Panc1 (cell line): ENCODE measurements at regions not wholly inside any gene's neighbourhood (a gene's known extent, or its start where the extent isn't known, plus 50 kb on each side); places are given as distances from the start of the nearest gene placed in this dataset.

ENCODE experiments used
- ATAC-seq: fragments of 200-7000 bp; cut with Tn5 transposase; 2 replicates; pipeline ENCODE4 v1.9.1; 2020; ENCODE audit warnings: mild to moderate bottlenecking, moderate library complexity
- BruUV-seq: library from RNA; stranded (reverse); fragments of 400-500 nt; replicated peaks from 2 replicates; lab custom pipeline; 2021; lab: Mats Ljungman, UMichigan
- CTCF ChIA-PET: fragments of 300-600 bp; sonication (Branson Sonifier 250); formaldehyde crosslinking; loops from one replicate; lab custom pipeline; 2022; ENCODE audit warnings: antibody characterized with exemption; lab: Charles Lee
- POLR2A ChIA-PET: fragments of 300-600 bp; sonication (Branson Sonifier 250); formaldehyde crosslinking; loops from one replicate; lab custom pipeline; 2022; ENCODE audit warnings: antibody characterized with exemption; lab: Charles Lee
- DNase-seq: peaks from one replicate; pipeline ENCODE4 v3.0.0-alpha.2; 2010; ENCODE audit warnings: low read depth, low spot score
- H3K27ac ChIP-seq: 2 replicates; pipeline ENCODE4 v1.5.1; 2011; ENCODE audit warnings: mild to moderate bottlenecking, low read length, inconsistent platforms
- H3K27me3 ChIP-seq: fragments of 200-500 bp; sonication (Bioruptor generic); 2 replicates; pipeline ENCODE4 v1.6.0; 2014; ENCODE audit warnings: low read length, inconsistent platforms; ENCODE audit not compliant: control insufficient read depth, insufficient read depth
- H3K36me3 ChIP-seq: fragments of 200-500 bp; sonication (Bioruptor generic); 2 replicates; pipeline ENCODE4 v1.5.1; 2014; ENCODE audit warnings: inconsistent platforms, mild to moderate bottlenecking, low read length, moderate library complexity; ENCODE audit not compliant: control insufficient read depth, insufficient read depth
- H3K4me1 ChIP-seq: 2 replicates; pipeline ENCODE4 v1.5.1; 2011; ENCODE audit warnings: inconsistent platforms, mild to moderate bottlenecking, low read length, moderate library complexity; ENCODE audit not compliant: control insufficient read depth, insufficient read depth
- H3K4me3 ChIP-seq, 2 experiments: 2 replicates each; pipeline ENCODE4 v1.5.1; 2011 to 2012; ENCODE audit warnings: low read depth in 2 of 2, low read length in 2 of 2, mild to moderate bottlenecking in 2 of 2, inconsistent platforms in 1 of 2, moderate library complexity in 1 of 2
- H3K9me3 ChIP-seq: fragments of 200-500 bp; sonication (Bioruptor generic); 2 replicates; pipeline ENCODE4 v1.5.1; 2014; ENCODE audit warnings: low read depth, mild to moderate bottlenecking, inconsistent platforms, low read length, moderate library complexity; ENCODE audit not compliant: control insufficient read depth, insufficient read depth
- POLR2AphosphoS5 ChIP-seq: IDR thresholded peaks from 2 replicates; pipeline ENCODE4 v1.6.1; 2012; ENCODE audit warnings: mild to moderate bottlenecking, low read depth, low read length, moderate library complexity
- SIN3A ChIP-seq: IDR thresholded peaks from 2 replicates; pipeline ENCODE4 v1.6.1; 2012; ENCODE audit warnings: low read depth, mild to moderate bottlenecking, low read length, moderate library complexity, borderline replicate concordance; ENCODE audit not compliant: insufficient read depth
- TCF7L2 ChIP-seq: IDR thresholded peaks from 2 replicates; pipeline ENCODE4 v1.6.1; 2011; ENCODE audit warnings: mild to moderate bottlenecking, low read depth, low read length, inconsistent platforms
- in situ Hi-C: cut with HindIII; loops from 2 replicates; pipeline ENCODE4 v1.10.0; 2016; ENCODE audit warnings: low sequenced_read_pairs, low pct_unique_long_range_greater_than_20kb
- intact Hi-C: fragments of 100-400 bp; cut with micrococcal nuclease; formaldehyde crosslinking; loops from one replicate; pipeline ENCODE4 v1.10.0; 2022; ENCODE audit not compliant: unreplicated experiment
- TF ChIP-seq, protein P1 (sequence below), 2 experiments: IDR thresholded peaks; 2 replicates each; pipeline ENCODE4 v1.6.1; 2011 to 2012; ENCODE audit warnings: low read depth in 2 of 2, control low read depth in 1 of 2, low read length in 1 of 2, mild to moderate bottlenecking in 1 of 2, moderate library complexity in 1 of 2; ENCODE audit not compliant: insufficient read depth in 1 of 2
- TF ChIP-seq, protein P2 (sequence below): fragments of 450-650 bp; IDR thresholded peaks from 2 replicates; pipeline ENCODE4 v1.5.1; 2017; ENCODE audit warnings: mild to moderate bottlenecking

DNA sequence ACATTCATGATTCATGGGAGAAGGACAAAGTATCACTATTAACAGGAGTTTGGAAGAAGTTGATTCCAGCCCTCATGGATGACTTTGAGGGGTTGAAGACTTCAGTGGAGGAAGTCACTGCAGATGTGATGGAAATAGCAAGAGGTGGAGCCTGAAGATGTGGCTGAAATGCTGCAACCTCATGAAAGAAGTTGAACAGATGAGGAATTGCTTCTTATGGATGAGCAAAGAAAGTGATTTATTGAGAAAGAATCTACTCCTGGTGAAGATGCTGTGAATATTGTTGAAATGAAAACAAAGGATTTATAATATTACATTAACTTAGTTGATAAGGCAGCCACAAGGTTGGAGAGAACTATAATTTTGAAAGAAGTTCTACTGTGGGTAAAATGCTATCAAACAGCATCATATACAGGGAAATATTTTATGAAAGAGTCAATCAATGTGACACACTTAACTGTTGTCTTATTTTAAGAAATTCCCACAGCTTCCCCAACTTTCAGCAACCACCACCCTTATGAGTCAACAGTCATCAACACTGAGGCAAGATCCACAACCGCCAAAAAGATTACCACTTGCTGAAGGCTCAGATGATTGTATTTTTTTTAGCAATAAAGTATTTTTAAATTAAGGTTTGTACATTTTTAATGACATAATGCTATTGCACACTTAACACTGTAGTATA, 302.6 kb downstream of the CBLL2 start:
- no peak for ATAC-seq
- intact Hi-C loops, result no loop called here
- no TSS peak for BruUV-seq

DNA sequence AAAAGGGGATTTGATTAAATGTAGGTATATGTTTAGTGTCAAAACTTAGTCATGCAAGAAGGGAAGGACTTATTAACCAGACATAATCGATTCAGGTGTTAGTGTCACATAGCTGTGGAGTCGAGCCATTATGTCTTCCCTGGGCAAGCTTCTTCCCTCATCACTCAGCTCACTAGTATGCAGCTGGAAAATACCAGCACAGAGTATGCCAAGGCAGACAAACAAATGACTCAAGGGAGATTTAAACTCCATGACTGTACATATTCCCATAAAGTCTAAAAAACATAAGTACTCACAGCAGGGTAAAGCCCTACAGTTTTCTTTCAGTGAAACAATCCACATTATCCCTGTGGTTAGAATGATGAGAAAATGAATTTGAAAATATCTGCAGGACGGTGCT, 304.5 kb downstream of the CBLL2 start:
- in situ Hi-C loops (no loop called here), intact Hi-C loops (no loop called here)
- Histone ChIP-seq H3K9me3 (no peaks in the 10 kb centered on the region), H3K4me1 (no peaks in the 10 kb centered on the region), H3K4me3 (no peak overlapping the region), H3K27me3 (no peaks in the 10 kb centered on the region), H3K36me3 (no peaks in the 10 kb centered on the region), H3K27ac (no peak overlapping the region)
- ChIA-PET POLR2A (no interaction called here), CTCF (no interaction called here)
- ATAC-seq (peak; percentile 58; the same call in 1 of the 2 replicates), DNase-seq (peak; percentile 25)
- no TSS peak for BruUV-seq
- no peak for TF ChIP-seq TCF7L2
- TF ChIP-seq, protein P1, sequence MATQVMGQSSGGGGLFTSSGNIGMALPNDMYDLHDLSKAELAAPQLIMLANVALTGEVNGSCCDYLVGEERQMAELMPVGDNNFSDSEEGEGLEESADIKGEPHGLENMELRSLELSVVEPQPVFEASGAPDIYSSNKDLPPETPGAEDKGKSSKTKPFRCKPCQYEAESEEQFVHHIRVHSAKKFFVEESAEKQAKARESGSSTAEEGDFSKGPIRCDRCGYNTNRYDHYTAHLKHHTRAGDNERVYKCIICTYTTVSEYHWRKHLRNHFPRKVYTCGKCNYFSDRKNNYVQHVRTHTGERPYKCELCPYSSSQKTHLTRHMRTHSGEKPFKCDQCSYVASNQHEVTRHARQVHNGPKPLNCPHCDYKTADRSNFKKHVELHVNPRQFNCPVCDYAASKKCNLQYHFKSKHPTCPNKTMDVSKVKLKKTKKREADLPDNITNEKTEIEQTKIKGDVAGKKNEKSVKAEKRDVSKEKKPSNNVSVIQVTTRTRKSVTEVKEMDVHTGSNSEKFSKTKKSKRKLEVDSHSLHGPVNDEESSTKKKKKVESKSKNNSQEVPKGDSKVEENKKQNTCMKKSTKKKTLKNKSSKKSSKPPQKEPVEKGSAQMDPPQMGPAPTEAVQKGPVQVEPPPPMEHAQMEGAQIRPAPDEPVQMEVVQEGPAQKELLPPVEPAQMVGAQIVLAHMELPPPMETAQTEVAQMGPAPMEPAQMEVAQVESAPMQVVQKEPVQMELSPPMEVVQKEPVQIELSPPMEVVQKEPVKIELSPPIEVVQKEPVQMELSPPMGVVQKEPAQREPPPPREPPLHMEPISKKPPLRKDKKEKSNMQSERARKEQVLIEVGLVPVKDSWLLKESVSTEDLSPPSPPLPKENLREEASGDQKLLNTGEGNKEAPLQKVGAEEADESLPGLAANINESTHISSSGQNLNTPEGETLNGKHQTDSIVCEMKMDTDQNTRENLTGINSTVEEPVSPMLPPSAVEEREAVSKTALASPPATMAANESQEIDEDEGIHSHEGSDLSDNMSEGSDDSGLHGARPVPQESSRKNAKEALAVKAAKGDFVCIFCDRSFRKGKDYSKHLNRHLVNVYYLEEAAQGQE (IDR thresholded peaks at IDR 0.05; ENCODE audit: insufficient read depth in 1 of 2, low read depth in 2 of 2, low read length in 1 of 2), result no peak
- TF ChIP-seq, protein P2, sequence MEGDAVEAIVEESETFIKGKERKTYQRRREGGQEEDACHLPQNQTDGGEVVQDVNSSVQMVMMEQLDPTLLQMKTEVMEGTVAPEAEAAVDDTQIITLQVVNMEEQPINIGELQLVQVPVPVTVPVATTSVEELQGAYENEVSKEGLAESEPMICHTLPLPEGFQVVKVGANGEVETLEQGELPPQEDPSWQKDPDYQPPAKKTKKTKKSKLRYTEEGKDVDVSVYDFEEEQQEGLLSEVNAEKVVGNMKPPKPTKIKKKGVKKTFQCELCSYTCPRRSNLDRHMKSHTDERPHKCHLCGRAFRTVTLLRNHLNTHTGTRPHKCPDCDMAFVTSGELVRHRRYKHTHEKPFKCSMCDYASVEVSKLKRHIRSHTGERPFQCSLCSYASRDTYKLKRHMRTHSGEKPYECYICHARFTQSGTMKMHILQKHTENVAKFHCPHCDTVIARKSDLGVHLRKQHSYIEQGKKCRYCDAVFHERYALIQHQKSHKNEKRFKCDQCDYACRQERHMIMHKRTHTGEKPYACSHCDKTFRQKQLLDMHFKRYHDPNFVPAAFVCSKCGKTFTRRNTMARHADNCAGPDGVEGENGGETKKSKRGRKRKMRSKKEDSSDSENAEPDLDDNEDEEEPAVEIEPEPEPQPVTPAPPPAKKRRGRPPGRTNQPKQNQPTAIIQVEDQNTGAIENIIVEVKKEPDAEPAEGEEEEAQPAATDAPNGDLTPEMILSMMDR, result no peak

More for the DNA sequence above, 302.6 kb downstream of the CBLL2 start:
- no peak for DNase-seq
- no peaks in the 10 kb centered on the region for H3K9me3 ChIP-seq
- H3K27me3 ChIP-seq, result no peaks in the 10 kb centered on the region
- H3K27ac ChIP-seq, result no peak overlapping the region
- TF ChIP-seq POLR2AphosphoS5 (no peak), SIN3A (no peak), TCF7L2 (no peak)
- TF ChIP-seq, protein P2, result no peak
- TF ChIP-seq, protein P1 (IDR thresholded peaks at IDR 0.05; ENCODE audit: insufficient read depth in 1 of 2, low read depth in 2 of 2, low read length in 1 of 2), result no peak
- no peaks in the 10 kb centered on the region for H3K36me3 ChIP-seq
- ChIA-PET POLR2A (no interaction called here), CTCF (no interaction called here)
- H3K4me3 ChIP-seq, result no peak overlapping the region
- in situ Hi-C loops, result no loop called here
- H3K4me1 ChIP-seq, result no peaks in the 10 kb centered on the region
